ENCODE measurements at regions not wholly inside any gene's neighbourhood (a gene's known extent, or its start where the extent isn't known, plus 50 kb on each side); places are given as distances from the start of the nearest gene placed in this dataset.
"Not testable (repeated sequence)": the region's sequence is repeated elsewhere in the genome, so short reads cannot be mapped to it uniquely, and the experiment has no call there.

DNA sequence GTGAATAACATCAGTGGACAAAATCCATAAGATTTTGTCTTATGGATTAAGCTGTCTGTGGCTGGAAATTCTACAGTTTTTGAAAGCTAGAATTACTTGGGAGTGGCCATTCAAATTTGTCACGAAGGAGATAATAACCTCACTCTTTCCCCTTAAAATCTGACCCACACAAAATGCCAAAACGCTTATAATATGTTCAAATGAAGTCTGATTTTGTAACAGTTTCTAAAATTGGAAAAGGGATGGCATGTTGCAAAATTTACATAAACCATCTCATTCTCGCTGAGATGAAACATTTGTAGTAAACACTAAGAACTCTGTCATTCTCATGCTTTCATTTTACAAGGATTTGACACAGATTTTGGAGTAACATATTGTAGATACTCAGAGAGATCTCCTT is 112.7 kb downstream of the GJA1 start:
- no peak for DNase-seq (ENCODE audit: low spot score)

DNA sequence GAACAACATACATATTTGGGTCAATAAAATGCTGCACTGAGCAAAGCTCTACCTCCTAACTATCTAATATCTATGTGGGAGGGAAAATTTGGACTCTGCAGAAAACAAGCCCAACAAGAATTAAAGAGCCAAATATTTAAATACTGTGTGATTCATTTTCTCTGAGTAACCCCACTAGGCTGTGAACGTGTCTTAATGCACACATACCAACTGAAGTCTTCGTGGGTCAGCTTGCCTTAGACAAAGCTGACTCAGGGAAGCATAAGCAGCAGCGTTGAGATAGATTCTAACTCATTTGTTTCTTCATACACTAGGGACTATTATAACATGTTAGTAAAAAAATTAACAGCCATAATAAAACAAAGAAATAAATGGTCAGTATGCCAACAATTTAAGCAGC is 114.3 kb downstream of the GJA1 start:
- DNase-seq (ENCODE audit: low spot score): no peak

DNA sequence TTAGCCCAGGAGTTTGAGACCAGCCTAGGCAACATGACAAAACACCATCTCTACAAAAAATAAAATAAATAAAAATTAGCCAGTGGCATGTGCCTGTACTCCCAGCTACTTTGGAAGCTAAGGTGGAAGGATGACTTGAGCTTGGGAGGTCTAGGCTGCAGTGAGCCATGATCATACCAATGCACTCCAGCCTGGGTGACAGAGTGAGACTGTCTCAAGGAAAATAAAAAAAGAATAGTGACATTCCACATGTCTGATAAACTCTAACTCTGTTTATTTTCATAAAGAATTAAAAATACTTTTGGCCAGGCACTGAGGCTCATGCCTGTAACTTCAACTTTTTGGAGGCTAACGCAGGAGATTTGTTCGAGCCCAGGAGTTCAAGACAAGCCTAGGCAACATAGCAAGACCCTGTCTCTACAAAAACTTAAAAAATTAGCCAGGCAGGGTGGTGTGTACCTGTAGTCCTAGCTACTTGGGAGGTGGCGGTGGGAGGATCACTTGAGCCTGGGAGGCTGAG is 115.1 kb downstream of the GJA1 start:
- DNase-seq (ENCODE audit: low spot score): no peak

DNA sequence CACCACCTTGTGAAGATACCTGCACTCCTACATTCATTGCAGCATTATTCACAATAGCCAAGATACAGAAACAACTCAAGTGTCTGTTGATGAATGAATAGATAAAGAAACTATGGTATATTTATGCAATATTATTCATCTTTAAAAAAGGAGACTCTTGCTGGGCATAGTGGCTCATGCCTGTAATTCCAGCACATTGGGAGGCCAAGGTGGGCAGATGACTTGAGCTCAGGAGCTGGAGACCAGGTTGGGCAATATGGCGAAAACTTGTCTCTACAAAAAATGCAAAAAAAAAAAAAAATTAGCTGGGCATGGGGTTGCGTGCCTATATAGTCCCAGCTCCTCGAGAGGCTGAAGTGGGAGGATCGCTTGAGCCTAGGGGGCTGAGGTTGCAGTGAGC is 119.8 kb downstream of the GJA1 start:
- no peak for DNase-seq (ENCODE audit: low spot score)

DNA sequence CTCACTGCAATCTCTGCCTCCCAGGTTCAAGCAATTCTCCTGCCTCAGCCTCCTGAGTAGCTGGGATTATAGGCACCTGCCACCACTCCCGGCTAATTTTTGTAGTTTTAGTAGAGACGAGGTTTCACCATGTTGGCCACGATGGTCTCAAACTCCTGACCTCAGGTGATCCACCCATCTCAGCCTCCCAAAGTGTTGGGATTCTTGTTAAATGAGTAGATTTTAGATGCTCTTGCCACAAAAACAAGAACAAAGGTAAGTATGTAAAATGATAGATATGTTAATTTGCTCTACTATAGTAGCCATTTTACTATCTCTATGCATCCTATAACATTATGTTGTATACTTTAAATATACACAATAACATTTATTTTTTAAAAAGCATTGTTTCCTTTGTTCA is 120.7 kb downstream of the GJA1 start:
- not testable (repeated sequence) for DNase-seq (ENCODE audit: low spot score)

DNA sequence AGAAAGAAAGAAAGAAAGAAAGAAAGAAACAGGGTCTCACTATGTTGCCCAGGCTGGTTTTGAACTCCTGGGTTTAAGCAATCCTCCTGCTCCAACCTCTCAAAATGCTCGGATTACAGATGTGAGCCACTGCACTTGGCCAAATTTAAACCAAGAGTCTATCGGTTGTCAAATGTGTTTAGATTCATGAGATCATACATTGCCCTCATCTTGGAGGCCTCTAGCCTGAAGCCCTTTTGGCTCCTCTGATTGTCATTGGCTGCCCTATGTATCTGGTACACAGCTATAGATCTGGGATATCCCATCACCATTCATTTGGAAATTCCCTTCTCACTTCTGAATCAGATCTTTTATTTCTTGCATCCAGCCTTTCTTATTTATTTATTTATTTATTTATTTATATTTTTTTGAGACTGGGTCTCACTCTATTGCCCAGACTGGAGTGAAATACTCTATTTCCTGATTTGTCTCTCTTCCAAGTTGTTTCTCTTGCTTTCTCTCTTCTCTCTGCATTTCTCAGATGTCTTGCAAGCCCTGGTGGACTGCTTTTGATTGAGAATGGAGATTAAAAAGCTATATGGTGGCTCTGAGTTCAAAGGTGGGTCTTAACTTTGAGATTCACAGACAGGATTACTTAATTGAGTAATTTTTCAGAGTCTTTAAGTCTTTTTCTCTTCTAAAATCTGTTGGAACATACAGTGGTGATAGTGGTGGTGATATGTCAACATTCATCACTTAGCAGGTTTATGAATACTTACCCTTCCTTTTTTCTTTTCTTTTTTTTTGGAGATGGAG is 121.9 kb downstream of the GJA1 start:
- DNase-seq (ENCODE audit: low spot score): no peak

DNA sequence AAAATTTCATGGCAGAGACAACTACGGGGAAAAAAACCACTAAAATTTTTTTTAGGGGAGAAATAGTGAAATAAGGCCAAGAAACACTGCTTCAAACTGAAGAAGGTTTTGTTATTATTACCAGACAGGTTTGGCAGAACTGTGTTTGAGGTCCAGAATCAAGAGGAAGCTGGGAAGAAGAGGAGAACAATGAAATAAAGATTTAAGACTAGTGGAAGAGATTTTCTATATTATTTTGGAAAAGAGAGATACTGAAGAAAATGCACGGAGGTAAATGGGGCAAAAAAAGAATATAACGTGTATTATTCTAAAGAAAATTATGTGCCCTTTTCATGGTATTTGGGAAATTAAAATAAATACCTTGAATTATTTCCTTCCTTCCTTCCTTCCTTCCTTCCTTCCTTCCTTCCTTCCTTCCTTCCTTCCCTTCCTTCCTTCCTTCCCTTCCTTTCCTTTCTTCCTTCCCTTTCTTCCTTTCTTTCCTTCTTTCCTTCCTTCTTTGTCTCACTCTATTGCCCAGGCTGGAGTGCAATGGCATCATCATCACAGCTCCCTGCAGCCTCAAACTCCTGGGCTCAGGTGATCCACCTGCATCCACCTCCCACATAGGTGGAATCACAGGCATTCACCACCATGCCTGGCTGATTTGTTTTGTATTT is 124.3 kb downstream of the GJA1 start:
- no peak for DNase-seq (ENCODE audit: low spot score)

DNA sequence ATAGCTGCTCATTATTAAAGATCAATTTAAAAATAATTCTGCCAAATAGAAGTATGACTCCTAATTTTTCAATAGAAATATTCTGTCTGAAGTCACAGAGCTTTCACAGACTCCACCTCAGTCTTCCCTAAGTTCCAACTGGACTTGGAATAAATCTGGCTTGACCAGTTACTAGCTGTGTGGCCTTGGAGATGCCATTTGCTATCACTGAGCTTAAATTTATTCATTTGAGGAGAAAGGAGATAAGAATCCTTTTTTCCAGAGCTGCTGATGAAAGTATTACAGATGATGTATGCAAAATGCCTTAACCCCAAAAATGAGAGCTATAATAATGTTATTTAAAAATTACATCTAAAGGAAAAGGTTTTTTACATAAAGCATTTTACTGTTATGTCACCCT is 125.0 kb downstream of the GJA1 start:
- no peak for DNase-seq (ENCODE audit: low spot score)

DNA sequence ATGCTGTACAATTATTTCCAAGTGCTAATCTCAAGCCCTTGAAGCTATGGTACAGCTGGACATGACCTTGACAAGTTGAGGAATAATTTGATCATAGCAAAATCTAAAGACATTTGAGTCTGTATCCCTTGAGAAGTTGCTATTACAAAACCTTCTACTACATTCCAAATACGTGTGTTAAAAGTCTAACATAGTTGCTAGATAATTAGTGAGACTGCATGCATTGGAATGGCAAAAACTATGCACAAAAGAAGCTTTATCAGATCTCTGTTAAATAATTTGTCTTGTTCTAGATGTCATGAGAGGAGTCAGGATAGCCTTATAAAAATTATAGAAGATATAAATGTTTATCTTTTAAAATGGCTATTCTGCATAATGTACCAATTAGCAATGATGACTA is 127.8 kb downstream of the GJA1 start:
- DNase-seq (ENCODE audit: low spot score): no peak

DNA sequence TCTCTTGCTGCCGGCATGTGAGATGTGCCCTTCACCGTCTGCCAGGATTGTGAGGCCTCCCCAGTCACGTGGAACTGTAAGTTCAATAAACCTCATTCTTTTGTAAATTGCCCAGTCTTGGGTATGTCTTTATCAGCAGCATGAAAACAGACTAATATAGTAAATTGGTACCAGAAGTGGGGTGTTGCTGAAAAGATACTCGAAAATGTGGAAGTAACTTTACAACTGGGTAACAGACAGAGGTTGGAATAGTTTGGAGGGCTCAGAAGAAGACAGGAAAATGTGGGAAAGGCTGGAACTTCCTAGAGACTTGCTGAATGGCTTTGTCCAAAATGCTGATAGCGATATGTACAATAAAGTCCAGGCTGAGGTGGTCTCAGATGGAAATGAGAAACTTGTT is 129.1 kb downstream of the GJA1 start:
- not testable (repeated sequence) for DNase-seq (ENCODE audit: low spot score)

DNA sequence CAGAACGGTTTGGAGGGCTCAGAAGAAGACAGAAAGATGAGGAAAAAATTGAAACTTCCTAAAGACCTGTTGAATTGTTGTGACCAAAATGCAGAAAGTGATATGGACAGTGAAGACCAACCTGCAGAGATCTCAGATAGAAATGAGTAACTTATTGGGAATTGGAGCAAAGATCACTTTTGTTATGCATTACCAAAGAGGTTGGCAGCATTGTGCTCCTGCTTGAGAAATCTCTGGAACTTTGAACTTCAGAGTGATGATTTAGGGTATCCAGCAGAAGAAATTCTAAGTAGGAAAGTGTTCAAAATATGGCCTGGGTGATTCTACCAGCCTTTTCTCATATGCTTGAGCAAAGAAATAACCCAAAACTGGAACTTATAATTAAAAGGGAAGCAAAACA is 136.0 kb downstream of the GJA1 start:
- no peak for DNase-seq (ENCODE audit: low spot score)

DNA sequence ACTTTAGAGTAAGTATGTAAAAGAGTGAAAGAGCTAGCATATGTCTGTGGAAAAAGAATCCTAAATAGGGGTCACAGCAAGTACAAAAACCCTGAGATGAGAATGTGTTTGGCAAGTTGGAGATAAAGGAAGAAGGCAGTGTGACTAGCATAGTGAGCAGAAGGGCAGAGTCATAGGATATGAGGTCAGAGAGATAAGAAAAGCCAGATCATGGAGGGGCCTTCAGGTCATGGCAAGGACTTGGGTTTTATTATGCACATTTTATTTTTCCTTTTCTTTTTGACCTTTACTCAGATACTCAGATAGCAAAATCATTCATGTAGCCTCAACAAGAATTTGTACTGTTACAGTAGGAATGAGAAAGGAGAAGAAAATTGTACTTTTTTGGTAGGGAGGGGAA is 138.0 kb downstream of the GJA1 start:
- no peak for DNase-seq (ENCODE audit: low spot score)

DNA sequence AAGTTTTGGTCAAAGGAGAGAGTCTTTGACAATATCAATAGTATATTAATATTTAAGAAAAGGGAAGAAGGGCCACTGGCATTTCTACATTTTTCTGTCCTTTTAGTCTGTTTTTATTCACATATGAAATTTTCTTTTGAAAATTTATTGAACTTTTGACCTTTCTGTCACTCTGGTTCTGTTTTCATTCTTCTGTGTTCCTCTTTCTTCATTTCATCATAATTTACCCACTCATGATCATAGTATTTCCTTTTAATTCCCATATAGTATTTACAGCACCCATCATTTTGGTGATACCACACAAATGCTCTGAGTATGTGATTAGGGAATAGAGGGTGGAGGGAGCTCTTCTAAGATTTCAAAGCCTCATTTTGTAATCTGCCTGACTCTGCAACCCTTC is 142.8 kb downstream of the GJA1 start:
- DNase-seq (ENCODE audit: low spot score): no peak

DNA sequence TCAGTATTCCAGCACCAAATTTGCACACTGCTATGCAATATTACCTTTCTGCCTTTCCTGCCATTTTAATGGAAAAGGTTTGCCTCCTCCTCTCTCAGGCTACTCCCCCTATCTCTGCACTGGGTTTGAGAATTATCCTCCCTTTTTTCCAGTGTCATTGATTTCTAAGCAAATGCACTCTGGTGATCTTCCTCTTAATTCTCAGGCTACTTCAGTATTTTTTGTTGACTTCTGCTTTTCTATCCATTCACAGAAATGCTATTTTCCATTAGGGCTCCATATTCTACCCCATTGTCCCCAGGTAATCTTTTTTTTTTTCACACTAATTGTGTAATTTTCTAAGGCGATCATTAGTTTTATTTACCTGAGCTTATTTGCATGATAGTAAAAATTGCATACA is 144.0 kb downstream of the GJA1 start:
- no peak for DNase-seq (ENCODE audit: low spot score)

DNA sequence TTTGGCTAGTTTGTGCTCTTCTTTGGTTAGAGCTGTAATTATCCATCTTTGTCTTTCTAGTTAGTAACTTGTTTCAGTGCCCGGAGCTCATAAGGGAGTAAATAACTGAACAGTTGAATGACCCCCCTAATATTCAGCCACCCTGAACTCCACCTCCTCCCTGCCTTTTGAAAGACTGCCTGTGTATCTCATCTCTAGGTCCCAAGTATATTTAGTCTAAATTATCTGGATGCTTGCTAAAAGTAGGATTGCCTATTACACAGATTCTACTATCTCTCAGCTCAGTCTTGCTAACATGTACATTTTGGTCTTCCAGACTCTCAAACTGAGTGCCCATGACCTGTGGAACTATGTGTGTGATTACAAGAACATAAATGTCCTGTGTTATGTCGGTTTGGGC is 145.9 kb downstream of the GJA1 start:
- no peak for DNase-seq (ENCODE audit: low spot score)

DNA sequence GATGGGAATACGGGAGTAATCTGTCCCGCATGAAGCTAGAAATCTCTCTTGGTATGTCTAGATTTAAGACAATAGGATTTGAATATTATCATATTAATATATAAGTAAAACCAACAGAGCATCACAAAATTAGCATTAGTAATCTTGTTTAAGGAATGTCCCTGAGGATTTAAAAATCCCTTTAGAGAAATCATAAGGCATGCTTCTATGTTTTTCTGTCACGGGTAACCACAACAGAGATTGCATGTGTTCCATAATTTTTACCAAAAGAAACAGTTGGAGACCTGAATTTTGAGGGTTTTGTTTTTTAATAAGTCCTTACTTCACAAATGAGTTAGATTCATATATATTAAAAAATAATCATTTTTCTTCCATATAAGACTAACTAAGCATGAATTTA is 146.8 kb downstream of the GJA1 start:
- no peak for DNase-seq (ENCODE audit: low spot score)

DNA sequence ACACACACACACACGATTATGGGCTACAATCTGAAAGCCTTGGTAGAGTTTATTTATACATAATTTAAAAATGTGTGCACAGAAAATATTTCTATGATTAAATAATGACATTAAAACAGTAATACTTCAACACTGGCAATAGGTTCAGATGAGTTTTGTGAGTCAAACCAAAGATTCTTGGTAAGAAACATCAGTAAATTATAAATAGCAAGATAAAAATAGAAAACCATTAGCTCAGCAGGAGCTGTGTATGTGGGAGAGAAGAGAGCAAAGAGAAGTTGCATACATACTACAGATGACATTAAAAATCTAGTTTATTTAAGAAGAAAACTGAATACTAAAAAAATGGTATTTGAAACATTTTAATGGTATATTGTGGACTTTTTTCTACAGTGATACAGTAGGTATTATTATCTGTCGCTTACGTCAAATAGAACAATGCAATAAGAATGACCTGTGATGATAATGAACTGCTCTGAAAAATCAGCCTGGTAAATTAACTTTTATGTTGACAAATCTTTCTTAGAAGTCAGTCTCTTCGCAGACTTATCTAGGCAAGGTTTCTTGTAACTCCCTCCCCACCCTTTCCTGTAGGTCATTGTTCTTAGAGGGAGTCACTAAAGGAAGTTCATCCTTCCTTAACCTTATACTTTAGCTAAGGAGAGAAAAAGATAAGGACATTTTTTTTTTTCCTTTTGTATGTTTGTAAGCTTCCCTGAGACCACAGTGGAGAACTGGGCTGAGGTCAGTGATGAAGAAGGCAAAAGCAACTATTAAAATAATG is 149.3 kb downstream of the GJA1 start:
- no peak for DNase-seq (ENCODE audit: low spot score)

DNA sequence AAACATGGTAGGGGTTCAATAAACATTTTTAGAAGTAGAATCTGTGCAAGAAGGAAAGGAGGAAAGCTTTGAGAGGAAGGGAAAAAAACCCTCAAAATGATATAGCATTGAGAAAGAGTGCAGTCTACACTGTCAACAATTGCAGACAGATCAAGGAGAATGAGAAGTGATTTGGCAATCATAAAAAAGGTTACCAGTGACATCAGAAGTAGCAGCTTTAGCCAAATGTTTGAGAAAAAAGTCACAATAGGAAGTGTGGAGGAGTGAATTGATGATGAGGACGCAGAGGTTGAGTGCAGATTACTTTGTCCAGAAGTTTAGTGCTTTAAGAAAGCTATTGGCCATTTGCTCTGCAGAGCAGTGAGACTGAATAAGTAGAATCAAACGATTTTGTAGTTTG is 155.0 kb downstream of the GJA1 start:
- no peak for DNase-seq (ENCODE audit: low spot score)

DNA sequence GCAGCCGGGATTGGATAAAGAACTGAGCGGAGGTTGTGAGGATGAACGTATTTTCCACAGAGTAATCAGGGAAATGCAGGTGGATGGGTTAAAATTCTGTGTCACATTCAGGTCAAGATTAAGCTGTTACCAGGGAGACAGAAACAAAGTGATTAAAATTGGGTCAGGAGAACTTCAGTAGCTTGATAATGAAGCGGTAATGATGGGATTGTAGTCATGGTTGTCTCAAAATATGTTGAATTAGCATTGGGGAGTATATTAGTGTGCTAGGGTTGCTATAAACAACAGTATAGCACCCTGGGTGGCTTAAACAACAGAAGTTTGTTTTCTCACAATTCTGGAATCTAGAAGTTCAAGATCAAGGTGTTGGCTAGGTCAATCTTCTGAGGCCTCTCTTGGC is 155.5 kb downstream of the GJA1 start:
- DNase-seq (ENCODE audit: low spot score): no peak

DNA sequence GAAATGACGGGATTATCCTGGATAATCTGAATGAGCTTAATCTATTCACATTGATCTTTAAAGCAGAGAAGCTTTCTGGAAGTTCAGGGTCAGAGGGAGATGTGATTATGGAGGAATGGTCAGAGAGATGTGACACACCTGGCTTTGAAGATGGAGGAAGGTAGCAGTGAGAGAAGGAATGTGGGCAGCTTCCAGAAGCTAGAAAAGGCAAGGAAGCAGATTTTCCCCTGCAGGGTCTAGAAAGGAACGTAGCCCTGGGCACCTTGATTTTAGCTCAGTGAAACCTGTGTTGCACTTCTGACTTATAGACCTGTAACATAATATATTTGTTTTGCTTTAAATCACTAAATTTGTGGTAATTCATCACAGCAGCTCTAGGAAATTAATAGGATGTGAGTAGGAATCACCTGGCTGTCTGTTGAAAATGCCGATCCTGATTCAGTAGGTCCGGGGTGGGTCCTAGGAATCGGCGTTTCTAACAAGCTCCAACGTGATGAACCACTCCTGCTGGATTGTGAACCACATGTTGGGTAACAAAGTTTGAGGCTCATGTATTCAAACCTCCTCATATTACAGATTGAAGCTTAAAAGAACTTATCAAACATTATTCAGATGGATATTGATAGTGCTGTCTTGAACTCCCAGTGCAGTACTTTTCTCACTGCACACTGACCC is 157.0 kb downstream of the GJA1 start:
- no peak for DNase-seq (ENCODE audit: low spot score)

DNA sequence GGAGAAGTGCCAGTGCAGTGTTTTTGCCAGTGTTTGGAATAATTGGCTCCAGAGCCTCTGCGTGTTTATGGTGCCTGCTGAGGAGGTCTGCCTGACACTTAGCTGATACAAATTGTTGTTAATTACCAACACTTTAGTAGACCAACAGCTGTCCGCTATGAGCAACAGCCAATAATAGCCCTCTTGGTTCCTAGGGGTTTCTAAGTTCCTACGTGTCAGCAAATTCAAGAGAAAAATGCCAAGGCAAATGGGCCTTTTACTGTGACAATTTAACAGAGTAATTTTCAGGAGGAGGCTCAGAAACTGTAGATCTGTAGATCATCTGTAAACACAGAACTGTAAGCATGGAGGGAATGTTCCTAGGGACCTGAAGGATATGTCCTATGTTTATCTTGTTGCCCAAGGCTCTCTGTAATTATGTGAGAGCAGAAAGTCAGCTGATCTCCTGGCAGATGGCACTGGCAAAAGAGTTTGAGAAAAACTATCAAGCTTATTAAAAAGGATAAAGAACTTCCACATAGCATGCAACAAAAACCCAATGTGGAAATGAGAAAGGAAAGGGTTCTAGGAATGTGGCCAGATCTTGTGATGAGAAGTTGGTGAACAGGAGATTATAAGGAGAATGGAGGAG is 157.7 kb downstream of the GJA1 start:
- DNase-seq (ENCODE audit: low spot score): no peak

DNA sequence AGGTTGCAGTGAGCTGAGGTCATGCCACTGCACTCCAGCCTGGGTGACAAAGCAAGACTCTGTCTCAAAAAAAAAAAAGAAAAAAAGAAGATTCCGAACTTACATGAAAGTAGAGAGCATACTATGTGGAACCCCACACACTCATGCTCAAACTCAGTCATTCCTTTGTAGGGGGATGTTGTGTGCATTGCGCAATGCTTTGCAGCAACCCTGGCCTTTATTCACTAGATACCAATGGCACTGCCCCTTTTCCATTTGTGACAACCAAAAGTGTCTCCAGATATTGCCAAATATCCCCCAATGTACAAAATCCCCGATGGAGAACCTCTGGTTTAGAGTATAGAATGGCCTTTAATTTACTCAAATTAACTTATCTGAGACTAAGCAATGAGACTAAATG is 158.6 kb downstream of the GJA1 start:
- DNase-seq (ENCODE audit: low spot score): no peak

Data from iPS-NIHi11 (cell line).